GM23248 (cell line): ENCODE measurements at regions not wholly inside any gene's neighbourhood (a gene's known extent, or its start where the extent isn't known, plus 50 kb on each side); places are given as distances from the start of the nearest gene placed in this dataset.

ENCODE experiments used
- EZH2 ChIP-seq: fragments of 200-600 bp; sonication (generic); IDR thresholded peaks from 2 replicates; pipeline ENCODE4 v1.6.1; 2018; ENCODE audit warnings: antibody characterized with exemption, mild to moderate bottlenecking; ENCODE audit not compliant: insufficient read depth, poor library complexity, severe bottlenecking
- EZH2phosphoT487 ChIP-seq: fragments of 200-600 bp; sonication (generic); IDR thresholded peaks from 2 replicates; pipeline ENCODE4 v1.6.1; 2018; ENCODE audit warnings: antibody characterized with exemption, moderate library complexity, mild to moderate bottlenecking, low read depth; ENCODE audit not compliant: insufficient read depth

DNA sequence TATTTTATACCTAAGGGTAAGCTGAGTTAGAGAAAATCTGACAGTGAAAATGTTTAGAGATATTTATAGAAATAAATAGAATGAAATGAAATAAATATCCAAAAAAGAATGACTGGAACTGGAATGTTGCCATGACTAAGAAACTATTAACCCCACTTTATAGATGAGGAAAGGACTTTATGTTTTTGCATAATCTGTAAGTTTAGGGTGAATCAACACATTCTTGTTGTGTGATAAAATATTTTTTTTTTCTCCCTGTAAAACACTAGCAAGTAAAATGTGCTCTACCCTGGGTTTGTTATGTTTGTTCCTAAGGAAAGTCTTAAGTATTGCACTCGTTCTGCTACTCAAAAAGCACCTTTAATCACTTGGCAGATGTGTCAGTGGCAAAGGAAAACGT is 83.8 kb upstream of the KL start:
- no peak for TF ChIP-seq EZH2
- TF ChIP-seq EZH2phosphoT487 = no peak
